ENCODE measurements at regions not wholly inside any gene's neighbourhood (a gene's known extent, or its start where the extent isn't known, plus 50 kb on each side); places are given as distances from the start of the nearest gene placed in this dataset.

- TF ChIP-seq CTCF (conservative IDR thresholded peaks at IDR 0.05; ENCODE audit: low read depth, low read length): no peak
- DNase-seq (ENCODE audit: low read depth): no peak
- H3K4me3 ChIP-seq (ENCODE audit: low read depth, low read length): no peak overlapping the region
These were observed 418.4 kb upstream of the SGCD start for GRCh38 chr5:155908543-155908942.

GRCh38 chr5:155912291-155912690 lies 414.7 kb upstream of the SGCD start:
- H3K4me3 ChIP-seq (ENCODE audit: low read depth, low read length): no peak overlapping the region
- no peak for DNase-seq (ENCODE audit: low read depth)
- TF ChIP-seq CTCF (conservative IDR thresholded peaks at IDR 0.05; ENCODE audit: low read depth, low read length): no peak

GRCh38 chr5:155914766-155915165 lies 412.2 kb upstream of the SGCD start:
- DNase-seq (ENCODE audit: low read depth): no peak
- no peak overlapping the region for H3K4me3 ChIP-seq (ENCODE audit: low read depth, low read length)
- no peak for TF ChIP-seq CTCF (conservative IDR thresholded peaks at IDR 0.05; ENCODE audit: low read depth, low read length)

GRCh38 chr5:155915601-155916000 lies 411.4 kb upstream of the SGCD start:
- no peak for TF ChIP-seq CTCF (conservative IDR thresholded peaks at IDR 0.05; ENCODE audit: low read depth, low read length)
- DNase-seq (ENCODE audit: low read depth): no peak
- H3K4me3 ChIP-seq (ENCODE audit: low read depth, low read length): no peak overlapping the region

- no peak overlapping the region for H3K4me3 ChIP-seq (ENCODE audit: low read depth, low read length)
- no peak for DNase-seq (ENCODE audit: low read depth)
- no peak for TF ChIP-seq CTCF (conservative IDR thresholded peaks at IDR 0.05; ENCODE audit: low read depth, low read length)
These were observed 407.8 kb upstream of the SGCD start for GRCh38 chr5:155919126-155919525.

GRCh38 chr5:155919725-155920124 lies 407.2 kb upstream of the SGCD start:
- no peak overlapping the region for H3K4me3 ChIP-seq (ENCODE audit: low read depth, low read length)
- no peak for TF ChIP-seq CTCF (conservative IDR thresholded peaks at IDR 0.05; ENCODE audit: low read depth, low read length)

GRCh38 chr5:155921621-155922020 lies 405.3 kb upstream of the SGCD start:
- TF ChIP-seq CTCF (conservative IDR thresholded peaks at IDR 0.05; ENCODE audit: low read depth, low read length): no peak
- DNase-seq (ENCODE audit: low read depth): no peak
- H3K4me3 ChIP-seq (ENCODE audit: low read depth, low read length): no peak overlapping the region

More at GRCh38 chr5:155919725-155920124, 407.2 kb upstream of the SGCD start:
- no peak for DNase-seq (ENCODE audit: low read depth)
